HL-60 (cell line): ENCODE measurements at regions not wholly inside any gene's neighbourhood (a gene's known extent, or its start where the extent isn't known, plus 50 kb on each side); places are given as distances from the start of the nearest gene placed in this dataset.

Experiments
- DNase-seq, 2 experiments: peaks; one replicate each; pipeline ENCODE4 v3.0.0-alpha.2; 2010 to 2020; ENCODE audit warnings: low read depth in 1 of 2, low spot score in 1 of 2
- H3K27ac ChIP-seq: fragments of 250-450 bp; sonication (Bioruptor Pico); replicated peaks from 2 replicates; pipeline ENCODE4 v1.5.1; 2020; ENCODE audit warnings: mild to moderate bottlenecking, moderate library complexity
- H3K27me3 ChIP-seq: fragments of 250-450 bp; sonication (Bioruptor Pico); 2 replicates; pipeline ENCODE4 v1.5.1; 2021; ENCODE audit warnings: mild to moderate bottlenecking, moderate library complexity; ENCODE audit not compliant: insufficient read depth, poor library complexity, severe bottlenecking
- H3K4me3 ChIP-seq: replicated peaks from 2 replicates; pipeline ENCODE4 v1.5.1; 2011; ENCODE audit warnings: mild to moderate bottlenecking, control low read depth, low read length; ENCODE audit not compliant: insufficient read depth
- GABPA ChIP-seq: IDR thresholded peaks from 2 replicates; pipeline ENCODE4 v1.6.1; 2012; ENCODE audit warnings: low read depth
- POLR2AphosphoS5 ChIP-seq: IDR thresholded peaks from 2 replicates; pipeline ENCODE4 v1.6.1; 2012; ENCODE audit warnings: low read depth
- SPI1 ChIP-seq: IDR thresholded peaks from 2 replicates; pipeline ENCODE4 v1.6.1; 2012; ENCODE audit warnings: low read depth, mild to moderate bottlenecking, borderline replicate concordance
- TF ChIP-seq, protein P1 (sequence below): IDR thresholded peaks from one replicate; pipeline ENCODE4 v1.5.1; 2011; ENCODE audit warnings: low read length, control low read depth, inconsistent platforms; ENCODE audit not compliant: insufficient read depth
- TF ChIP-seq, protein P2 (sequence below): IDR thresholded peaks from 2 replicates; pipeline ENCODE4 v1.6.1; 2012; ENCODE audit warnings: low read depth; ENCODE audit not compliant: insufficient replicate concordance

DNA sequence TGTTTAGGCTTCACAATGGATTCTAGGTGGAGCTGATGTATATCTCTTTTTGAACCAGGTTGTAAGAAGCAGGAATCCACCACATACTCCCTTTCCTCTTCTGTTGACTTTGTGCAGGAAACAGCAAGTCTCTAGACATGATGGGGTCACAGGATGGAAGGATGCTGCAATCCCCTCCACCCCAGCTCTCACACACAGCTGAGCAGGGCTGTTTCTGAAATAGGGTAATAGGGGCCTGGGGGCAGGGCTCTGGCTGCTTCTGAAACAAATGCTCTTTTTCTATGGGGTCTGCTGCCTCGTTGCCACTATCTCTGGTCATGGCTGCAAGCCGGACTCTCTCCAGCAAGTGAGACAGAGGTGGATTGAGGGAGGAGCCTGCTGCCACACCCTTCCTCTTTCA, 148.9 kb downstream of the SOX11 start:
- no peak for DNase-seq
- H3K4me3 ChIP-seq: no peak overlapping the region
- H3K27ac ChIP-seq: no peak overlapping the region
- TF ChIP-seq, protein P1, sequence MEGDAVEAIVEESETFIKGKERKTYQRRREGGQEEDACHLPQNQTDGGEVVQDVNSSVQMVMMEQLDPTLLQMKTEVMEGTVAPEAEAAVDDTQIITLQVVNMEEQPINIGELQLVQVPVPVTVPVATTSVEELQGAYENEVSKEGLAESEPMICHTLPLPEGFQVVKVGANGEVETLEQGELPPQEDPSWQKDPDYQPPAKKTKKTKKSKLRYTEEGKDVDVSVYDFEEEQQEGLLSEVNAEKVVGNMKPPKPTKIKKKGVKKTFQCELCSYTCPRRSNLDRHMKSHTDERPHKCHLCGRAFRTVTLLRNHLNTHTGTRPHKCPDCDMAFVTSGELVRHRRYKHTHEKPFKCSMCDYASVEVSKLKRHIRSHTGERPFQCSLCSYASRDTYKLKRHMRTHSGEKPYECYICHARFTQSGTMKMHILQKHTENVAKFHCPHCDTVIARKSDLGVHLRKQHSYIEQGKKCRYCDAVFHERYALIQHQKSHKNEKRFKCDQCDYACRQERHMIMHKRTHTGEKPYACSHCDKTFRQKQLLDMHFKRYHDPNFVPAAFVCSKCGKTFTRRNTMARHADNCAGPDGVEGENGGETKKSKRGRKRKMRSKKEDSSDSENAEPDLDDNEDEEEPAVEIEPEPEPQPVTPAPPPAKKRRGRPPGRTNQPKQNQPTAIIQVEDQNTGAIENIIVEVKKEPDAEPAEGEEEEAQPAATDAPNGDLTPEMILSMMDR: no peak
- TF ChIP-seq POLR2AphosphoS5 (no peak), SPI1 (no peak), GABPA (no peak)
- TF ChIP-seq, protein P2, sequence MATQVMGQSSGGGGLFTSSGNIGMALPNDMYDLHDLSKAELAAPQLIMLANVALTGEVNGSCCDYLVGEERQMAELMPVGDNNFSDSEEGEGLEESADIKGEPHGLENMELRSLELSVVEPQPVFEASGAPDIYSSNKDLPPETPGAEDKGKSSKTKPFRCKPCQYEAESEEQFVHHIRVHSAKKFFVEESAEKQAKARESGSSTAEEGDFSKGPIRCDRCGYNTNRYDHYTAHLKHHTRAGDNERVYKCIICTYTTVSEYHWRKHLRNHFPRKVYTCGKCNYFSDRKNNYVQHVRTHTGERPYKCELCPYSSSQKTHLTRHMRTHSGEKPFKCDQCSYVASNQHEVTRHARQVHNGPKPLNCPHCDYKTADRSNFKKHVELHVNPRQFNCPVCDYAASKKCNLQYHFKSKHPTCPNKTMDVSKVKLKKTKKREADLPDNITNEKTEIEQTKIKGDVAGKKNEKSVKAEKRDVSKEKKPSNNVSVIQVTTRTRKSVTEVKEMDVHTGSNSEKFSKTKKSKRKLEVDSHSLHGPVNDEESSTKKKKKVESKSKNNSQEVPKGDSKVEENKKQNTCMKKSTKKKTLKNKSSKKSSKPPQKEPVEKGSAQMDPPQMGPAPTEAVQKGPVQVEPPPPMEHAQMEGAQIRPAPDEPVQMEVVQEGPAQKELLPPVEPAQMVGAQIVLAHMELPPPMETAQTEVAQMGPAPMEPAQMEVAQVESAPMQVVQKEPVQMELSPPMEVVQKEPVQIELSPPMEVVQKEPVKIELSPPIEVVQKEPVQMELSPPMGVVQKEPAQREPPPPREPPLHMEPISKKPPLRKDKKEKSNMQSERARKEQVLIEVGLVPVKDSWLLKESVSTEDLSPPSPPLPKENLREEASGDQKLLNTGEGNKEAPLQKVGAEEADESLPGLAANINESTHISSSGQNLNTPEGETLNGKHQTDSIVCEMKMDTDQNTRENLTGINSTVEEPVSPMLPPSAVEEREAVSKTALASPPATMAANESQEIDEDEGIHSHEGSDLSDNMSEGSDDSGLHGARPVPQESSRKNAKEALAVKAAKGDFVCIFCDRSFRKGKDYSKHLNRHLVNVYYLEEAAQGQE: no peak
- no peaks in the 10 kb centered on the region for H3K27me3 ChIP-seq

DNA sequence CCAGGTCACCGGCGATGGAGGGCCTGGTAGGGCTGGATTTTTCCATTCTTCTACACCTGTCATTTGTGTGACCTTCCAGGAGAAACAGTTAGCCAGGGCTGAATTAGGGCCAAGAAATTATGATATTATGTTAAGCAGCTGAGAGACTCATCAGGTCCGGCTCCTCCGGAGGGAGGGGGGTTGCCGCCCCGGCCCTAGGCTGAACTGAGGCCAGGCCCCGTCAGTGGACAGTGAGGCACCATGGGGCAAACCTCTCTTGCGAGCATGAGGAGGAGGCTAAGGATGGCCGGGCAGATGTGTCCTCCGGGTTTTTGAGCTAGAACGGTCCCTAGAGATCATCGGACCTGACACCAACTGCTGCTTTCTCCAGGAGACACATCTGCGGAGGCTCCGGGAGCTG, 150.1 kb downstream of the SOX11 start:
- H3K27me3 ChIP-seq: no peaks in the 10 kb centered on the region
- H3K4me3 ChIP-seq: no peak overlapping the region
- TF ChIP-seq POLR2AphosphoS5 (no peak), SPI1 (no peak), GABPA (no peak)
- TF ChIP-seq, protein P1: no peak
- TF ChIP-seq, protein P2: no peak
- no peak for DNase-seq
- H3K27ac ChIP-seq: no peak overlapping the region

DNA sequence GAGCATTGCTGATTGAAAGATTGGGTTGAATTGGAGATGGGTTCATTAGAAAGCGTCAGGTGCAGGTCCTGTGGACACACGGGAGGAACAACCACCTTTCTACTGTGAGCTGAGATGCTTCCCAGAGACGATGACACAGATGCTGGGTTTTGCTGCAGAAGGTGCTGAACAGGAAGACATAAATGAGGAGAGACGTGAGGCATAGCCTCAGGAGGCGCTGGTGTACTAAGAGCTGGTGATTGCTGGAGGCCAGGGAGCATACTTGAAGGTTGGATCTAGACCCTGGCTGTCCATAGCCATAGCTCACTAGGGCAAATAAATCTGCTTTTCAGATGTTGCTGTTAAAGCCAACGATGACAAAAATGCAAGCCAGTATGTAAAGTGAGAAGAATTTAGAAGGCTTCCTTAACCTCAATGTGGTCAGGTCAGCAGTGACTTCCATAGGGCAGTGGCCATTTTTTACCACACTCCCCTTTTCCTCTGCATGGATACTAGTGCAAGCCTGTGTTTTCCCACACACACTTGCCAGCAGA, 153.7 kb downstream of the SOX11 start:
- DNase-seq: no peak
- no peaks in the 10 kb centered on the region for H3K27me3 ChIP-seq
- H3K4me3 ChIP-seq: no peak overlapping the region
- H3K27ac ChIP-seq: no peak overlapping the region
- no peak for TF ChIP-seq SPI1
- TF ChIP-seq, protein P2: no peak
- TF ChIP-seq, protein P1: no peak
- no peak for TF ChIP-seq GABPA
- TF ChIP-seq POLR2AphosphoS5: no peak
